ENCODE measurements at regions not wholly inside any gene's neighbourhood (a gene's known extent, or its start where the extent isn't known, plus 50 kb on each side); places are given as distances from the start of the nearest gene placed in this dataset.

- H3K4me3 ChIP-seq = no peak overlapping the region
- no peaks in the 10 kb centered on the region for H3K9me2 ChIP-seq (replicated peaks; ENCODE audit: insufficient read depth)
- H2AFZ ChIP-seq = no peak overlapping the region
- no peaks in the 10 kb centered on the region for H3K27me3 ChIP-seq
- DNase-seq (ENCODE audit: low spot score) = no peak
- H3K4me1 ChIP-seq (ENCODE audit: insufficient read depth) = no peaks in the 10 kb centered on the region
- peaks cover 4% of the 10 kb centered on the region for H3K9me3 ChIP-seq (ENCODE audit: low read depth)
- no peak overlapping the region for H3K27ac ChIP-seq
- H3K79me2 ChIP-seq = no peaks in the 10 kb centered on the region
- TF ChIP-seq EZH2phosphoT487 (IDR thresholded peaks at IDR 0.05; ENCODE audit: low read depth, severe bottlenecking, unreplicated experiment) = no peak
- no peak for TF ChIP-seq EZH2 (IDR thresholded peaks at IDR 0.05; ENCODE audit: borderline replicate concordance)
- no peak for TF ChIP-seq CTCF (IDR thresholded peaks at IDR 0.05; ENCODE audit: poor library complexity)
- H4K20me1 ChIP-seq (ENCODE audit: insufficient read depth, poor library complexity, severe bottlenecking) = no peaks in the 10 kb centered on the region
- no peak overlapping the region for H3K4me2 ChIP-seq
- no peaks in the 10 kb centered on the region for H3K36me3 ChIP-seq (replicated peaks; ENCODE audit: insufficient read depth, low read depth)
- 41% methylated on average over 1 of the region's 1 CpG for WGBS (ENCODE audit: low lambda C conversion rate, missing lambda C conversion rate)
Observed at GRCh38 chrX:69562904-69563578, 52.9 kb upstream of the EDA start.

DNA sequence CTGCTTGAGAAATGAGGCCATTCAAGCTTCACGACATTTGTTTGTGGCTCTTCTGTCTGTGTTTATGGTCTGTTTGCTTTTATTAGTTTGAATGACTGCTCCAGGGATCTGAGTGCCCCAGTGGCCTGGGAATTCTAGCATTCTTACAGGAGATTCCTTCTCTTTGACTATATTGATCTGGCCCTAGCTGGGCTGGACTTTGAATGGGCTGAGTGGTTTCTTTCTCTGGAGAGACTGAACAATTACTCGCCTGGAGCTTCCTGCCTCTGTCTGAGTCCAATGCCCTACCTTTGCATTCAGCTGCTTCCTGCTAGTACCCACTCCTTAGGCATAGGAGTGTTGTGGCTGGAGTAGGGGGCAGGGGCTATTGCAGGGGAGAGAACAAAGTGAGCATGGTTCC, 51.2 kb upstream of the EDA start:
- no peak overlapping the region for H3K4me3 ChIP-seq
- H3K9me3 ChIP-seq (ENCODE audit: low read depth) = peaks cover 4% of the 10 kb centered on the region
- H3K27ac ChIP-seq = peak overlapping the region; percentile 61
- no peaks in the 10 kb centered on the region for H3K4me1 ChIP-seq (ENCODE audit: insufficient read depth)
- 56% methylated on average over 2 of the region's 2 CpGs for WGBS (ENCODE audit: low lambda C conversion rate, missing lambda C conversion rate)
- no peaks in the 10 kb centered on the region for H3K36me3 ChIP-seq (replicated peaks; ENCODE audit: insufficient read depth, low read depth)
- H3K4me2 ChIP-seq = no peak overlapping the region
- H2AFZ ChIP-seq = no peak overlapping the region
- H3K27me3 ChIP-seq = no peaks in the 10 kb centered on the region
- no peaks in the 10 kb centered on the region for H3K79me2 ChIP-seq
- no peaks in the 10 kb centered on the region for H3K9me2 ChIP-seq (replicated peaks; ENCODE audit: insufficient read depth)
- no peak for DNase-seq (ENCODE audit: low spot score)
- no peaks in the 10 kb centered on the region for H4K20me1 ChIP-seq (ENCODE audit: insufficient read depth, poor library complexity, severe bottlenecking)
- TF ChIP-seq CTCF (IDR thresholded peaks at IDR 0.05; ENCODE audit: poor library complexity) = no peak
- TF ChIP-seq EZH2phosphoT487 (IDR thresholded peaks at IDR 0.05; ENCODE audit: low read depth, severe bottlenecking, unreplicated experiment) = no peak
- no peak for TF ChIP-seq EZH2 (IDR thresholded peaks at IDR 0.05; ENCODE audit: borderline replicate concordance)

- no peak for TF ChIP-seq CTCF (IDR thresholded peaks at IDR 0.05; ENCODE audit: poor library complexity)
- TF ChIP-seq EZH2 (IDR thresholded peaks at IDR 0.05; ENCODE audit: borderline replicate concordance) = no peak
- no peak for TF ChIP-seq EZH2phosphoT487 (IDR thresholded peaks at IDR 0.05; ENCODE audit: low read depth, severe bottlenecking, unreplicated experiment)
- Histone ChIP-seq H3K4me3 (no peak overlapping the region), H3K9me3 (ENCODE audit: low read depth) (peaks cover 4% of the 10 kb centered on the region), H2AFZ (no peak overlapping the region), H3K27me3 (no peaks in the 10 kb centered on the region), H3K9me2 (replicated peaks; ENCODE audit: insufficient read depth) (no peaks in the 10 kb centered on the region), H3K4me1 (ENCODE audit: insufficient read depth) (no peaks in the 10 kb centered on the region), H4K20me1 (ENCODE audit: insufficient read depth, poor library complexity, severe bottlenecking) (no peaks in the 10 kb centered on the region), H3K79me2 (no peaks in the 10 kb centered on the region), H3K27ac (peak overlapping the region; percentile 61), H3K36me3 (replicated peaks; ENCODE audit: insufficient read depth, low read depth) (no peaks in the 10 kb centered on the region), H3K4me2 (no peak overlapping the region)
- 55% methylated on average over 3 of the region's 3 CpGs for WGBS (ENCODE audit: low lambda C conversion rate, missing lambda C conversion rate)
- no peak for DNase-seq (ENCODE audit: low spot score)
Observed at GRCh38 chrX:69565247-69565815, 50.6 kb upstream of the EDA start.
